HepG2 (cell line): ENCODE measurements at regions not wholly inside any gene's neighbourhood (a gene's known extent, or its start where the extent isn't known, plus 50 kb on each side); places are given as distances from the start of the nearest gene placed in this dataset.

Experiments used
- CTCF ChIP-seq: sonication (generic); formaldehyde crosslinking; IDR thresholded peaks from 2 replicates; pipeline ENCODE4 v1.5.0; 2020; ENCODE audit warnings: mild to moderate bottlenecking, missing genetic modification reagents, moderate library complexity
- EP300 ChIP-seq, 3 experiments: sonication (generic) in 1 of 3; formaldehyde crosslinking in 1 of 3; IDR thresholded peaks; 2 replicates each; pipeline versions ENCODE4 v1.5.1 to v1.6.1; 2011 to 2020; ENCODE audit warnings: low read depth in 2 of 3, low read length in 2 of 3, borderline replicate concordance in 1 of 3, improper control_type of control experiment in 1 of 3, mild to moderate bottlenecking in 1 of 3, missing genetic modification reagents in 1 of 3, moderate library complexity in 1 of 3
- HMG20A ChIP-seq: IDR thresholded peaks from 2 replicates; pipeline ENCODE4 v1.6.1; 2016; ENCODE audit warnings: borderline replicate concordance
- HNRNPK ChIP-seq: fragments of 200-400 bp; formaldehyde crosslinking; IDR thresholded peaks from 2 replicates; pipeline ENCODE4 v1.6.1; 2018; ENCODE audit warnings: low read length, low read depth, moderate library complexity, mild to moderate bottlenecking; ENCODE audit not compliant: poor library complexity, severe bottlenecking
- HOMEZ ChIP-seq: IDR thresholded peaks from 2 replicates; pipeline ENCODE4 v1.6.1; 2016; ENCODE audit warnings: low read depth
- PITX1 ChIP-seq: sonication (generic); formaldehyde crosslinking; IDR thresholded peaks from 2 replicates; pipeline ENCODE4 v1.5.1; 2020; ENCODE audit warnings: mild to moderate bottlenecking, missing genetic modification reagents
- SP2 ChIP-seq: sonication (generic); formaldehyde crosslinking; IDR thresholded peaks from 2 replicates; pipeline ENCODE4 v1.5.1; 2020; ENCODE audit warnings: mild to moderate bottlenecking, missing genetic modification reagents
- STAT5B ChIP-seq: sonication (generic); formaldehyde crosslinking; IDR thresholded peaks from 2 replicates; pipeline ENCODE4 v1.4.0; 2020; ENCODE audit warnings: missing genetic modification reagents
- TGIF2 ChIP-seq: IDR thresholded peaks from 2 replicates; pipeline ENCODE4 v1.6.1; 2016; ENCODE audit warnings: control low read depth, missing compliant biosample characterization
- YY1 ChIP-seq: IDR thresholded peaks from 2 replicates; pipeline ENCODE4 v1.6.1; 2011; ENCODE audit warnings: low read length, low read depth, moderate library complexity, mild to moderate bottlenecking; ENCODE audit not compliant: insufficient read depth, insufficient replicate concordance
- ZNF251 ChIP-seq: sonication (generic); formaldehyde crosslinking; IDR thresholded peaks from 2 replicates; pipeline ENCODE4 v1.9.0; 2021; ENCODE audit warnings: mild to moderate bottlenecking, missing genetic modification reagents
- ZNF530 ChIP-seq: sonication (generic); formaldehyde crosslinking; IDR thresholded peaks from 2 replicates; pipeline ENCODE4 v1.5.0; 2020; ENCODE audit warnings: low read depth, mild to moderate bottlenecking, missing genetic modification reagents

- TF ChIP-seq STAT5B (no peak), YY1 (no peak), CTCF (no peak), ZNF530 (CRISPR knock-in tag) (no peak), SP2 (CRISPR knock-in tag) (no peak), HOMEZ (CRISPR knock-in tag) (no peak), HNRNPK (no peak), HMG20A (CRISPR knock-in tag) (no peak), EP300 (IDR thresholded peaks at IDR 0.05; ENCODE audit: low read depth in 2 of 2, low read length in 2 of 2) (no peak), EP300 (CRISPR knock-in tag; IDR thresholded peaks at IDR 0.05; ENCODE audit: borderline replicate concordance) (no peak), ZNF251 (CRISPR knock-in tag) (no peak), TGIF2 (CRISPR knock-in tag) (no peak), PITX1 (CRISPR knock-in tag) (no peak)
These were observed 71.8 kb upstream of the NPAS1 start for GRCh38 chr19:46947866-46948265.
